Fibroblast of lung (primary cell): ENCODE measurements at regions not wholly inside any gene's neighbourhood (a gene's known extent, or its start where the extent isn't known, plus 50 kb on each side); places are given as distances from the start of the nearest gene placed in this dataset.

ENCODE experiments used
- CTCF ChIP-seq, 2 donors: IDR thresholded peaks in 1 of 2; conservative IDR thresholded peaks in 1 of 2; 1 replicate in 1 of 2; 2 replicates in 1 of 2; pipeline ENCODE4 v1.5.1; 2011 to 2012; ENCODE audit warnings: low read length in 2 of 2, control low read depth in 1 of 2, inconsistent platforms in 1 of 2, low read depth in 1 of 2, mild to moderate bottlenecking in 1 of 2
- EZH2 ChIP-seq: IDR thresholded peaks from 2 replicates; pipeline ENCODE4 v1.5.1; 2012; ENCODE audit warnings: low read length, control low read depth, mild to moderate bottlenecking; ENCODE audit errors: missing control alignments

DNA sequence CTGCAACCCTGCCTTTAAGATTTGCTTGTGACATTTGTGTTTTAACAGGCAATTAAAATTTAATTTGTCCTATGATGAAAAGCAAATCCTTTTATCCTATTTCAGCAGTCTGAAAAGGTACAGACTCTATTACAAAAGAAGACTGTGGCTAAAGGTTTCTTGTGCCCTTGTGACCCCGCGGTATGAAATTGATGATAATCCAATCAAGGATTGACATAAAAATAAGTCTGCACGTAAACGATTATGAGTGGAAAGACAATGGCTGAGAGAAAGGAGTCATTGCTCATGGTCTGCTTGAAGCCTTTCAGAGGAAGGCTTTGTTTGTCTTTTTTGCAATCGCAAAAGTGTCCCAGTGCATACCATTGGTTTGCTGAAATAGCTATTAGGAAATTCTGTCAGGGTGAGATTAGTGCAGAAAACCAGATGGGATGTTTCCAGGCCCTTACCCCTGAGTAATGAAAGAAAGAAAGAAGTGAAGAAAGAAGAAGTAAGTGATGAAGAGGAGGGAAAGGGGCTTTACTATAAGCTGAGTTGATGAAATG lies 867.8 kb upstream of the CDH8 start:
- no peak for TF ChIP-seq EZH2
- TF ChIP-seq CTCF (conservative IDR thresholded peaks at IDR 0.05 in 1 of 2, IDR thresholded peaks at IDR 0.05 in 1 of 2; ENCODE audit: low read depth in 1 of 2, low read length in 2 of 2): no peak
